IPS-15b (cell line): ENCODE measurements at regions not wholly inside any gene's neighbourhood (a gene's known extent, or its start where the extent isn't known, plus 50 kb on each side); places are given as distances from the start of the nearest gene placed in this dataset.
"Not testable (repeated sequence)": the region's sequence is repeated elsewhere in the genome, so short reads cannot be mapped to it uniquely, and the experiment has no call there.

Source experiments
- H3K27me3 ChIP-seq: one replicate; pipeline ENCODE4 v1.6.1; 2013; ENCODE audit warnings: low read length; ENCODE audit not compliant: control insufficient read depth, insufficient read depth
- H3K36me3 ChIP-seq: one replicate; pipeline ENCODE4 v1.6.1; 2013; ENCODE audit warnings: low read length; ENCODE audit not compliant: control insufficient read depth, insufficient read depth
- H3K4me1 ChIP-seq: one replicate; pipeline ENCODE4 v1.6.1; 2013; ENCODE audit warnings: mild to moderate bottlenecking, low read length; ENCODE audit not compliant: control insufficient read depth, insufficient read depth
- H3K4me3 ChIP-seq: one replicate; pipeline ENCODE4 v1.5.1; 2013; ENCODE audit warnings: low read depth, low read length
- H3K9ac ChIP-seq: one replicate; pipeline ENCODE4 v1.6.1; 2013; ENCODE audit warnings: low read depth, mild to moderate bottlenecking, low read length
- H3K9me3 ChIP-seq: one replicate; pipeline ENCODE4 v1.6.1; 2013; ENCODE audit warnings: mild to moderate bottlenecking, low read length; ENCODE audit not compliant: control insufficient read depth, insufficient read depth

DNA sequence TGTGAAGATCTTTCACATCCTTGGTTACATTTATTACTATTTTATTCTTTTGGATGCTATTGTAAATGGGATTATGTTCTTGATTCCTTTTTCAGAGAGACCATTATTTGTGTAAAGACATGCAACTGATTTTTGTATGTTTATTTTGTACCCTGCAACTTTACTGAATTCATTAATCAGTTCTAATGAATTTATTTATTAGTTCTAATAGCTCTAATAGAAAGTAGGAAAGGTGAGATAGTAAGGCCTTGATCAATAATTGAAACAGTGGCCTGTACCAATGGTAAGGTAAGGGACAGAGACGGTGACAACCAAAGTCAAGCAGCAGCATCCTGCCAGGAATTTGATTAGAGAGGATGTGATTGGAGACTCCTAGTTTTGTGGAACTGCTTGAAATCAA lies 224.1 kb downstream of the PHLDA1 start:
- H3K4me3 ChIP-seq = no peak overlapping the region

DNA sequence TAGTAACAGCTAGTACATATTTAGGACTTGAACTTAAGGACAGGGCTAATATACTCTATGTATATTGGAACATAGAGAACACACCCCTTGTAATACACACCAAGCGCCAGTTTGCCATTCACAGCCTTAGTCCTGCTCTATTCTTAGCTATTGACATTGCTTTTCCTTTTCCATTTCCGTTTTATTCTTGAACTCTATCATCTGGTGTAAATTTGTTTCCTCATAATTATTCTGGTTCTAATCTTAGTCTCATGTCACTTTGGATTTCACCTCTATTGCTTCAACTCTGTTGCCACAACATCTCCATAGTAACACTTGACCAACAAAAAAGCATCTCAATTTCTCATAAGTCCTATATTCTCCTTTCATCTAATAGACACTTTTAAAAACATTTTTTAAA lies 225.7 kb downstream of the PHLDA1 start:
- peaks cover 13% of the 10 kb centered on the region for H3K4me1 ChIP-seq
- H3K4me3 ChIP-seq = no peak overlapping the region
- H3K27me3 ChIP-seq = no peaks in the 10 kb centered on the region
- H3K9me3 ChIP-seq = no peaks in the 10 kb centered on the region
- no peak overlapping the region for H3K9ac ChIP-seq
- H3K36me3 ChIP-seq = no peaks in the 10 kb centered on the region

More for the DNA sequence above, 224.1 kb downstream of the PHLDA1 start:
- Histone ChIP-seq H3K9me3 (no peaks in the 10 kb centered on the region), H3K9ac (no peak overlapping the region), H3K36me3 (no peaks in the 10 kb centered on the region), H3K27me3 (no peaks in the 10 kb centered on the region), H3K4me1 (peaks cover 14% of the 10 kb centered on the region)

DNA sequence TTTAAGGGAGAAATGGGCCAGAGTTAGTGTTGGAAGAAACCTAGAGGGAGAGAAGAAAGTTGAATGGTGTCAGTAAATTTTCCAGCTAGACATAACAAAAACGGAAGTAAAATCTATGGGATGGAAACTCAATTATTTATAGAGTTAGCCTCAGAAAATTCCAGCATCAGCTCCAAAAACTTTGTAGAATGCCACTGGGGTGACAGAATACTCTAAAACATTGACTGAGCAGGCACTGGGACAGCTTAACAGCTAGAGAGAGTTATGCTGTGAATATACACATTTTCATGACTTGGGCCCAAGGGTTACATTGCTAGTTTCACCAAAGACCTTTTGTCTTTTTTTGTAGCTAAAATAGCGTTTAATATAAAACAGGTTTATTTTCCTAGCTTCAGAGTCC lies 226.3 kb downstream of the PHLDA1 start:
- no peak overlapping the region for H3K9ac ChIP-seq
- no peak overlapping the region for H3K4me3 ChIP-seq
- H3K27me3 ChIP-seq = no peaks in the 10 kb centered on the region
- H3K36me3 ChIP-seq = no peaks in the 10 kb centered on the region
- peaks cover 13% of the 10 kb centered on the region for H3K4me1 ChIP-seq
- H3K9me3 ChIP-seq = no peaks in the 10 kb centered on the region

DNA sequence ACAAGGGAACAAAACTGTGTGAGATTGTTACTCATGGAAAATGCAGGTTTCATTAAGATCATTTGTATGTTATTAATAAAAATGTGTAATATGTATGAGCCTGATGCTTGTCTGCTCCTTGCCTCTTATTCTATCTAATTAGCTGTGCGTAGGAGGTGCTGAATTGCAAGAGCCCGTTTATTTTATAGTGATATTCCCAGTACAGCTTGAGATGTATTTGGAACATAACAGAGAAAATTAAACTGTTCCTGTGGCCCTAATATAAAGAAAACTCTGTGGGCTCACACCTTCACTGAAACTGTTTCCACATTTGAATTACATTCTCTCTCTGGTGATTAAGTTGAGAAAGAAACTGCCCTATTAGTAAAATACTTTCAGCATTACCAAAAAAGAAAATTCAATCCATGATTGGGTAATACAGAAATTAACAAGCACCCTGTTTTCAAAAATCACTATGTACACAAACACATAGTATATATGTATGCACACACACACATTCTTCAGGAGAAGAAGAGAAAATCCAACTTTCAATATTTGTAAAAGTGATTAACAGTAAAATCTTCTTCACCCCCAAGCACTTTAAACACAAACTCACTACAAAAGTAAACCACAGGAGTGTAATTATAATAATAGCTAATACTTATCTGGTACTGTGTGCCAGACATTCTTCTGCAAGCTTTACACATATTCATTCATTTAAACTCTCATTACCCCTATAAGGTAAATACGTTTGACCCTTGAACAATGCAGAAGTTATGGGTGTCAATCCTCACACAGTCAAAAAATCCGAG lies 233.2 kb downstream of the PHLDA1 start:
- H3K9me3 ChIP-seq = no peaks in the 10 kb centered on the region
- H3K27me3 ChIP-seq = no peaks in the 10 kb centered on the region
- no peaks in the 10 kb centered on the region for H3K4me1 ChIP-seq
- H3K36me3 ChIP-seq = no peaks in the 10 kb centered on the region
- no peak overlapping the region for H3K4me3 ChIP-seq
- no peak overlapping the region for H3K9ac ChIP-seq

DNA sequence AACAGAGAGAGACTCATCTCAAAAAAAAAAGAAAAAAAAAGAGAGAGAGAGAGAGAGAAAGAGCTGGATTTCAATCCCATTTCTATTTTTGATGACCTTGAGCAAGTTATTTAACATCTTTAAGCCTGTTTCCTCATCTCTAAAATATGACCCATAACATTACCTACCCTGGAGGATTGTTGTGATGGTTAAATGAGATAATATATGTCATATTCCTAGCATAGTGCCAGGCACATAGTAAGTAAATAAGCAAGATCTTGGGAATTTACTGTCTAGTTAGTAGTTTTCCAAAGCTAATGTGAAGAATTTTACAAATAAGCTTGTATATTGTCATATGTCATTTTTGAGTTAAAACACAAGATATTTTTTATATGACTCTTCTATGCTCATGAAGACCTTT lies 236.5 kb downstream of the PHLDA1 start:
- Histone ChIP-seq H3K9me3 (no peaks in the 10 kb centered on the region), H3K36me3 (no peaks in the 10 kb centered on the region), H3K27me3 (no peaks in the 10 kb centered on the region), H3K4me3 (no peak overlapping the region), H3K9ac (no peak overlapping the region), H3K4me1 (peaks cover 5% of the 10 kb centered on the region)

DNA sequence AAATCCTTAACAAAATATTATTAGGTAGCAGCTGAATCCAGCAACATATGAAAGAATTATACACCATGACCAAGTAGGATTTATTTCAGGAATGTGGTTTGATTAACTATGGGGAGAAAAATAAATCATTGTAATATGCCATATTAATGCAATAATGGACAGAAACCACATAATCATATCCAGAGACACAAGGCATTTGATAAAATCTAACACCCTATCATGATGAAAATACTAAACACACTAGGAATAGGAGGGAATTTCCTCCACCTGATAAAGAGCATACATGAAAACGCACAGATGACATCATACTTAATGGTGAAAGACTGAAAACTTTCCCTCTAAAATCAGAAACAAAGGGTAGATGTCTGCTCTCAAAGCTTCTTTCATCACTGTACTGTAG lies 238.9 kb downstream of the PHLDA1 start:
- H3K4me1 ChIP-seq = peaks cover 5% of the 10 kb centered on the region
- no peaks in the 10 kb centered on the region for H3K9me3 ChIP-seq
- no peaks in the 10 kb centered on the region for H3K27me3 ChIP-seq
- H3K4me3 ChIP-seq = no peak overlapping the region
- H3K9ac ChIP-seq = no peak overlapping the region
- no peaks in the 10 kb centered on the region for H3K36me3 ChIP-seq

DNA sequence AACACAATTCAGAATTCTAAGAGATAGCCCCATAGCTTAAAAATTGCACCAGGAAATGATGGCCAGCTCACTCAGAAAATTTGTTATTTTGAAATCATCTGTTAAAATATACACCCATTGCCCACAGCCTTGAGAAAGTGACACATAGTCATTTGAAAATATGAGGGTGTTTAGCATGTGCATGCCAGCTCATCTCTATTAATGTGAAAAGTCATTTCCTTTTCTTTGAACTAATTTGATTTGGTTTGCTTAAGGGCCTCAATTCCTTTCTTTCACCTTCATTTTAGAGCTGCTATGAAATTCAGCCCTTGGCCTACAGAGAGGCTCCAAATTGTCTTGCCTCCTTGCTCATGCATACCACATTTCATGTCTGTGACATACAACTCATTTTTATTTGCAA lies 241.4 kb downstream of the PHLDA1 start:
- Histone ChIP-seq H3K9me3 (no peaks in the 10 kb centered on the region), H3K4me3 (no peak overlapping the region), H3K27me3 (no peaks in the 10 kb centered on the region), H3K36me3 (no peaks in the 10 kb centered on the region), H3K9ac (no peak overlapping the region), H3K4me1 (peaks cover 5% of the 10 kb centered on the region)

DNA sequence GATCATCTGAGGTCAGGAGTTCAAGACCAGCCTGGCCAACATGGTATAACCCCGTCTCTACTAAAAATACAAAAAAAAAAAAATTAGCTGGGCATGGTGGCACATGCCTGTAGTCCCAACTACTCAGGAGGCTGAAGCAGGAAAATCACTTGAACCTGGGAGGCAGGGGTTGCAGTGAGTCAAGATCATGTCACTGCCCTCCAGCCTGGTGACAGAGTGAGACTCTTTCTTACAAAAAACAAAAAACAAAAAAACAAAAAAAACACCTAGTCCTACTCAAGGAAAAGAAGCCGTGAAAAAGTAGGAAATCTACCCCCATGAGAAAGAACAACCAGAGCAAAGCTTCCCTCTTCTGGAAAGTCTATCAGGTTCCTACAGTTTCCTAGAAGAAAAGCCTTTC lies 244.4 kb downstream of the PHLDA1 start:
- not testable (repeated sequence) for H3K36me3 ChIP-seq, H3K4me3 ChIP-seq

DNA sequence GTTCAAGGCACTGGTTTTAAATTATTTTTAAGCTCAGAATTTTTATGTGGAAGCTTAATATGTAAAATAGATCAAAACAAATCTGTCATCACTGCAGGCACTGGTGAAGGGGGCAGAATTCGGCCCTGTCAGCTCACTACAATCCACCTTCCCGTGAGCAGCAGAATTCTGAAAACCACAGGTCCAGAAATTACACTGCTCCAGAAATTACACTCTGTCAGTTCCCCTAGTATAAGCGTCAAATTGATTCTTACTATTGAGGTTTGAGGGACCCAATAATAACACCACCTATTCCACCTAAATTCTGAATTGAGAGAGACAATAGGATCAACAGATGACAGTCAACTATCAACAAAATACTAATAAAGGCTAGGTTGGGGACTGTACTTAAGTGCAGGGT lies 245.5 kb downstream of the PHLDA1 start:
- H3K9me3 ChIP-seq = no peaks in the 10 kb centered on the region
- no peaks in the 10 kb centered on the region for H3K36me3 ChIP-seq
- H3K4me3 ChIP-seq = no peak overlapping the region
- H3K9ac ChIP-seq = no peak overlapping the region
- H3K27me3 ChIP-seq = no peaks in the 10 kb centered on the region
- peaks cover 5% of the 10 kb centered on the region for H3K4me1 ChIP-seq

More for the DNA sequence above, 244.4 kb downstream of the PHLDA1 start:
- H3K27me3 ChIP-seq, H3K9ac ChIP-seq, H3K9me3 ChIP-seq, H3K4me1 ChIP-seq: not testable (repeated sequence)

DNA sequence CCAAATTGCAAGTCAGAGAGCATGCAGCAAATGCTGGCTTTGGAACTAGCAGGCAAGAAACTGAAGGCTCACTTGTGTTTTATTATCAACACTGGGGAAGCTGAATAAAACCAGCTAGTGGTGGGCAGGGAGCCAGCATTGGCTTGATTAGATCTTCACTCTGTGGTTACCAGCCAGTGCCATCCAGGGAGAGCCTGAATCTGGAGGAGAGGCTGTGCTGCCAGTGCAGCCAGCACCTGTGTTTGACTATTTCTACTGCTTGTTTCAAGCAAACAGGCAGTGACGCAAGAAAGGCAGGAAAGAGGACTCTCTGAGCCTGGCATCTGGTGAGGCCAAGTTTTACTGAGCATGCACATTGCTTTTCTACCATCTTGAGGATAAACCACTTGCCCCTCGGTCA lies 247.0 kb downstream of the PHLDA1 start:
- H3K9ac ChIP-seq = no peak overlapping the region
- H3K27me3 ChIP-seq = no peaks in the 10 kb centered on the region
- H3K4me1 ChIP-seq = no peaks in the 10 kb centered on the region
- H3K9me3 ChIP-seq = no peaks in the 10 kb centered on the region
- no peaks in the 10 kb centered on the region for H3K36me3 ChIP-seq
- no peak overlapping the region for H3K4me3 ChIP-seq

DNA sequence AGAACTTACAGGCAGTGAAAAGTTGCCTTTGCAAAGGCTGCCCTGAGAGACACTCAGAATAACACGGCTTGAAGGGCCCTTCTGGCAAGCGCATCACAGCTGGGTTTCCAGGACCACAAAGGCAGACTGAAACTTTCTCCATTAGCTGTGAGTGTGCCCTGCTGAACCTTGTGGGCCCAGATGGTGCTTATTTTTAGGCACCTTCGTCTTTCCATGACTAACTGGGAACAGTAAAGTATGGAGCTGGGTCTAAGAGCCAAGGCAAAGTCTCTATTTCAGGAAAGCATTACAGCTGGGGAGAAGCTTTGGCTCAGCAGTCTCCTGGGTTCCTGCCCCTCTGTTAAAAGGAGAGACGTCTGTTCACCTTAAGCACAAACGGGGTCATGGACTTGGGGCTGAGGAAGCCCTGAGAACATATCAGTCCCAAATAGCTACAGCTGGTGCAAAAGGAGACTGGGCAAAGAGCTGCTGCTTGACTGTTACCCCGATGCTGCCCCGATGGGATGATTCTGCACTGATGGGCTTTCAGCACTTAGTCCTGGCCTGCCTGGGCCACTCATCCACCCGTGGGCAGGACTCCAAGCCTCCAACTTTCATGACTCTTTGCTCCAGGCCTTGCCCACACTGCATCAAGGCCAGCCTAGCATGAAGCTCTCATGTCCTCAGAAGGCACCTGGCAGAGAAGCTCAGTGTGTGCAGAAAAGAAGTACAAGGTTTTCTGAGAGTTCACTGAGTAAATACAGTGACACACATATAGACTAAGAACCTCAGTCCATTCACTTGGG lies 248.3 kb downstream of the PHLDA1 start:
- Histone ChIP-seq H3K4me3 (no peak overlapping the region), H3K4me1 (no peaks in the 10 kb centered on the region), H3K27me3 (no peaks in the 10 kb centered on the region), H3K36me3 (no peaks in the 10 kb centered on the region), H3K9me3 (no peaks in the 10 kb centered on the region), H3K9ac (no peak overlapping the region)

DNA sequence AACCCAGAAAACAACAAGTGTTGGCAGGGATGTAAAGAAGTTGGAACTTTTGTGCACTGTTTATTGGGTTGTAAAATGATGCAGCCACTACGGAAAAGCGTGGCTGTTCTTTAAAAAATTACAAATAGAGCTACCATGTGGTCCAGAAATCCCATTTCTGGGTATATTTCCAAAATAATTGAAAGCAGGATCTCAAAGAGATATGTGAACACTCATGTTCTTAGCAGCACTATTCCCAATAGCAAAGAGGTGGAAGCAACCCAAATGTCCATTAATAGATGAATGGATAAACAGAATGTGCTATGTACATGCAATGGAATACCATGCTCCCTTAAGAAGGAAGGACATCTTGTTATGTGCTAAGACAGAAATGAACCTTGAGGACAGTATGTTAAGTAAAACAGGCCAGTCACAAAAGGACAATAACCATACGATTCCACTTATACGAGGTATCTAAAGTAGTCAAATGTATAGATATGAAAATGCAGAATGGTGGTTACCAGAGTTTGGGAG lies 249.5 kb downstream of the PHLDA1 start:
- no peak overlapping the region for H3K9ac ChIP-seq
- no peaks in the 10 kb centered on the region for H3K4me1 ChIP-seq
- no peaks in the 10 kb centered on the region for H3K27me3 ChIP-seq
- H3K36me3 ChIP-seq = no peaks in the 10 kb centered on the region
- no peak overlapping the region for H3K4me3 ChIP-seq
- H3K9me3 ChIP-seq = no peaks in the 10 kb centered on the region
